NB4 (cell line): ENCODE measurements at regions not wholly inside any gene's neighbourhood (a gene's known extent, or its start where the extent isn't known, plus 50 kb on each side); places are given as distances from the start of the nearest gene placed in this dataset.
"Not testable (repeated sequence)": the region's sequence is repeated elsewhere in the genome, so short reads cannot be mapped to it uniquely, and the experiment has no call there.

Experiments
- DNase-seq: peaks from one replicate; pipeline ENCODE4 v3.0.0; 2010; ENCODE audit warnings: low read depth
- H3K4me3 ChIP-seq: one replicate; pipeline ENCODE4 v1.5.1; 2011; ENCODE audit warnings: mild to moderate bottlenecking, low read depth, low read length, moderate library complexity
- MAX ChIP-seq: IDR thresholded peaks from 2 replicates; pipeline ENCODE4 v1.6.1; 2011; ENCODE audit warnings: low read depth, low read length
- MYC ChIP-seq: IDR thresholded peaks from 2 replicates; pipeline ENCODE4 v1.6.1; 2011; ENCODE audit warnings: low read depth, low read length
- POLR2A ChIP-seq: IDR thresholded peaks from 2 replicates; pipeline ENCODE4 v1.6.1; 2011; ENCODE audit warnings: mild to moderate bottlenecking; ENCODE audit not compliant: insufficient read length; ENCODE audit errors: extremely low read depth
- TF ChIP-seq, protein P1 (sequence below): IDR thresholded peaks from one replicate; pipeline ENCODE4 v1.5.1; 2012; ENCODE audit warnings: low read depth, low read length

DNA sequence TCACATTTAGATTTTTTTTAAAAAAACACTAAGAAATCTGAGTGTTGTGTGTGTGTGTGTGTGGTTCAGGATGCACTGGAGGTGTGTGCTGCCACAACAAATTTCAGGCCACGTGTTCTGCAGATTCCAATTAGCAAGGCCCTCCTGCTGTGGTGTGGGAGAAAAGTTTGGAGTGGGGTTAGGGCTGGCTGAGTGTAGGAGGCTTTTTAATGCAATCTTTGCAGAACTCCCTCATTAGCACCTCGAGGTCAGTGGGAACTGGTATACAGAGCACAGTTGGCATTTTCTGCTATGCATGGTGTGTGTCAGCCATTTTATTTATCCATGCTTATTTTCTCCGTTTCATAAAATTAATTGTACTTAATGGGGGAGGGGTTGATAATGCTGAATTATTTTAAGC is 187.6 kb downstream of the SOX4 start:
- DNase-seq: no peak
- no peak for TF ChIP-seq MYC
- no peak for TF ChIP-seq POLR2A
- no peak for TF ChIP-seq MAX
- TF ChIP-seq, protein P1, sequence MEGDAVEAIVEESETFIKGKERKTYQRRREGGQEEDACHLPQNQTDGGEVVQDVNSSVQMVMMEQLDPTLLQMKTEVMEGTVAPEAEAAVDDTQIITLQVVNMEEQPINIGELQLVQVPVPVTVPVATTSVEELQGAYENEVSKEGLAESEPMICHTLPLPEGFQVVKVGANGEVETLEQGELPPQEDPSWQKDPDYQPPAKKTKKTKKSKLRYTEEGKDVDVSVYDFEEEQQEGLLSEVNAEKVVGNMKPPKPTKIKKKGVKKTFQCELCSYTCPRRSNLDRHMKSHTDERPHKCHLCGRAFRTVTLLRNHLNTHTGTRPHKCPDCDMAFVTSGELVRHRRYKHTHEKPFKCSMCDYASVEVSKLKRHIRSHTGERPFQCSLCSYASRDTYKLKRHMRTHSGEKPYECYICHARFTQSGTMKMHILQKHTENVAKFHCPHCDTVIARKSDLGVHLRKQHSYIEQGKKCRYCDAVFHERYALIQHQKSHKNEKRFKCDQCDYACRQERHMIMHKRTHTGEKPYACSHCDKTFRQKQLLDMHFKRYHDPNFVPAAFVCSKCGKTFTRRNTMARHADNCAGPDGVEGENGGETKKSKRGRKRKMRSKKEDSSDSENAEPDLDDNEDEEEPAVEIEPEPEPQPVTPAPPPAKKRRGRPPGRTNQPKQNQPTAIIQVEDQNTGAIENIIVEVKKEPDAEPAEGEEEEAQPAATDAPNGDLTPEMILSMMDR: no peak
- H3K4me3 ChIP-seq: no peak overlapping the region

- DNase-seq: no peak
- no peak overlapping the region for H3K4me3 ChIP-seq
- TF ChIP-seq POLR2A (no peak), MAX (no peak), MYC (no peak)
- TF ChIP-seq, protein P1: no peak
Observed at GRCh38 chr6:21785164-21785563, 191.6 kb downstream of the SOX4 start.

DNA sequence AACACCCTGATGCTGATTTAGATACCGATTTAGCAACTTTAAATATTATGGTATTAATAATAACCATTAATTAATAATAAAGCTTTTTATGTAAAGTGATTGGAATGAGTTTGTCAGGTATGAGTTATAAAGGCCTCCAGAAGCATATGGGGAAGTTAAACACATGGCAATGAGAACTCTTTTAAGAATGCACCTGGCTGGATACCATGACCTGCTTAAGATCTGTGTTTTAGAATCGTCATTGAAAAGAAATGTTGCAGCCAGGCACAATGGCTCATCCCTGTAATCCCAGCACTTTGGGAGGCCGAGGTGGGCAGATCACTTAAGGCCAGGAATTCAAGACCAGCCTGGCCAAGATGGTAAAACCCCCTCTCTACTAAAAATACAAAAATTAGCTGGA is 197.5 kb downstream of the SOX4 start:
- DNase-seq: no peak
- TF ChIP-seq MAX (no peak), POLR2A (no peak), MYC (no peak)
- TF ChIP-seq, protein P1: no peak
- no peak overlapping the region for H3K4me3 ChIP-seq

DNA sequence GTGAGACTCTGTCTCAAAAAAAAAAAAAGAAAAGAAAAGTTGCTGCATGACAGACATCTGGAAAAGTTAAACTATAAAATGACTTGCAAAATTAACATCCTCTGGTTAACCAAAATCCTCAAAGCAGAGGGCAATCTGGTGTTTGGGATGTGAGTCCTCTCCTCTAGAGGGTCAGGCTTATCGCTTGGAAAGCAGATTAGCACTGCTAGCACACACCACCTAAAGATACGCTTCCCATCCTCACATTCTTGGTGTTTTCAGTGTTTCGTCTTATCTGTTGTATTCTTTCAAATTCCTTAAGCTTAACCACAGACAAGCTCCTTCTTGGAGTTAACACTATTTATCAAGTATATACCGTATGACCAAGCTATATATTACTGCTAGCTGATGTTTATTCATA is 198.0 kb downstream of the SOX4 start:
- no peak for TF ChIP-seq POLR2A
- TF ChIP-seq, protein P1: no peak
- no peak overlapping the region for H3K4me3 ChIP-seq
- DNase-seq: no peak

DNA sequence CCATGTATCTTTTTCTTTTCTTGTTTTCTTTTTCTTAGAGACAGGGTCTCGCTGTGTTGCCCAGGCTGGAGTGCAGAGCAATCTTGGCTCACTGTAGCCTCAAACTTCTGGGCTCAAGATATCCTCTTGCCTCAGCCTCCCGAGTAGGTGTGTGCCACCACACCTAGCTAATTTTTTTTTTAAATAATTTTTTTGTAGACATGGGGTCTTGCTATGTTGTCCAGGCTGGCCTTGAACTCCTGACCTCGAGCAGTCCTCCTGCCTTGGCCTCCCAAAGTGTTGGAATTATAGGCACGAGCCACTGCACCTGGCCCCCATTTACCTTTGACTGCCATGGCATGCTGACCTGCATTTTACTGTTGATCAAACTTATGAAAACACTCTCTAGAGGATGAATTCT is 198.6 kb downstream of the SOX4 start:
- TF ChIP-seq MAX (no peak), MYC (no peak), POLR2A (no peak)
- TF ChIP-seq, protein P1: no peak
- no peak overlapping the region for H3K4me3 ChIP-seq
- DNase-seq: no peak

DNA sequence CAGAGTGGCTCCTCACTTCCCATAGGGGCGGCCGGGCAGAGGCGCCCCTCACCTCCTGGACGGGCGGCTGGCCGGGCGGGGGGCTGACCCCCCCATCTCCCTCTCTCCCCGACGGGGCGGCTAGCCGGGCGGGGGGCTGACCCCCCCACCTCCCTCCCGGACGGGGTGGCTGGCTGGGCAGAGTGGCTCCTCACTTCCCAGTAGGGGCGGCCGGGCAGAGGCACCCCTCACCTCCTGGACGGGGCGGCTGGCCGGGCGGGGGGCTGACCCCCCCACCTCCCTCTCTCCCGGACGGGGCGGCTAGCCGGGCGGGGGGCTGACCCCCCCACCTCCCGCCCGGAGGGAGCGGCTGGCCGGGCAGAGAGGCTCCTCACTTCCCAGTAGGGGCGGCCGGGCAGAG is 203.4 kb downstream of the SOX4 start:
- H3K4me3 ChIP-seq, DNase-seq: not testable (repeated sequence)
